Naive thymus-derived CD4-positive, alpha-beta T cell (primary cell): ENCODE measurements at regions not wholly inside any gene's neighbourhood (a gene's known extent, or its start where the extent isn't known, plus 50 kb on each side); places are given as distances from the start of the nearest gene placed in this dataset.

Experiments used
- ATAC-seq: fragments of 150-1000 bp; cut with Tn5 transposase; 2 replicates; pipeline ENCODE4 v1.10.0; 2021; ENCODE audit warnings: mild to moderate bottlenecking, moderate library complexity
- CTCF ChIA-PET: fragments of 350-600 bp; sonication (Branson Sonifier 250); formaldehyde crosslinking; loops from one replicate; lab custom pipeline; 2021; ENCODE audit warnings: antibody characterized with exemption; lab: Charles Lee
- POLR2A ChIA-PET: fragments of 350-600 bp; sonication (Branson Sonifier 250); formaldehyde crosslinking; loops from one replicate; lab custom pipeline; 2021; ENCODE audit warnings: antibody characterized with exemption, inconsistent platforms; lab: Charles Lee
- DNase-seq, 9 donors: peaks; one replicate each; pipeline versions ENCODE4 v3.0.0 to v3.0.0-alpha.2; 2020 to 2022; ENCODE audit warnings: mixed read lengths in 1 of 9
- H3K27ac ChIP-seq: one replicate; pipeline ENCODE4 v1.7.0; 2013; ENCODE audit warnings: mild to moderate bottlenecking, low read depth, low read length, moderate library complexity
- H3K27me3 ChIP-seq, 2 donors: one replicate each; pipeline ENCODE4 v1.7.0; 2013; ENCODE audit warnings: low read length in 2 of 2, mild to moderate bottlenecking in 2 of 2, moderate library complexity in 2 of 2; ENCODE audit not compliant: control insufficient read depth in 2 of 2, insufficient read depth in 2 of 2
- H3K36me3 ChIP-seq, 3 experiments: 1 replicate in 2 of 3; 2 replicates in 1 of 3; pipeline ENCODE4 v1.7.0; 2013; ENCODE audit warnings: low read length in 3 of 3, mild to moderate bottlenecking in 3 of 3, moderate library complexity in 1 of 3; ENCODE audit not compliant: insufficient read depth in 3 of 3, control insufficient read depth in 2 of 3
- H3K4me1 ChIP-seq, 2 donors: one replicate each; pipeline ENCODE4 v1.7.0; 2013; ENCODE audit warnings: low read length in 2 of 2, mild to moderate bottlenecking in 2 of 2, moderate library complexity in 1 of 2; ENCODE audit not compliant: control insufficient read depth in 2 of 2, insufficient read depth in 2 of 2
- H3K4me3 ChIP-seq: 2 replicates; pipeline ENCODE4 v1.7.0; 2013; ENCODE audit warnings: mild to moderate bottlenecking, low read length
- H3K9me3 ChIP-seq, 3 experiments: 1 replicate in 2 of 3; 2 replicates in 1 of 3; pipeline ENCODE4 v1.7.0; 2013; ENCODE audit warnings: low read length in 3 of 3; ENCODE audit not compliant: control insufficient read depth in 2 of 3
- H3K27ac Mint-ChIP-seq, 9 donors: one replicate each; pipeline ENCODE4 v1.8.0; 2020 to 2022; ENCODE audit warnings: mixed read lengths in 9 of 9, mild to moderate bottlenecking in 8 of 9, moderate library complexity in 5 of 9, inconsistent platforms in 2 of 9
- H3K27me3 Mint-ChIP-seq, 5 donors: one replicate each; pipeline ENCODE4 v1.8.0; 2021 to 2022; ENCODE audit warnings: mixed read lengths in 5 of 5, mild to moderate bottlenecking in 1 of 5
- H3K36me3 Mint-ChIP-seq, 5 donors: one replicate each; pipeline ENCODE4 v1.8.0; 2020 to 2022; ENCODE audit warnings: mixed read lengths in 5 of 5, mild to moderate bottlenecking in 3 of 5, inconsistent platforms in 1 of 5
- H3K4me1 Mint-ChIP-seq, 7 donors: one replicate each; pipeline ENCODE4 v1.8.0; 2020 to 2022; ENCODE audit warnings: mixed read lengths in 7 of 7, mild to moderate bottlenecking in 3 of 7, inconsistent platforms in 1 of 7
- H3K4me3 Mint-ChIP-seq, 10 donors: one replicate each; pipeline ENCODE4 v1.8.0; 2020 to 2022; ENCODE audit warnings: mild to moderate bottlenecking in 10 of 10, mixed read lengths in 10 of 10, moderate library complexity in 6 of 10, inconsistent platforms in 2 of 10
- H3K9me3 Mint-ChIP-seq, 11 donors: one replicate each; pipeline ENCODE4 v1.8.0; 2020 to 2022; ENCODE audit warnings: mixed read lengths in 11 of 11, mild to moderate bottlenecking in 4 of 11, inconsistent platforms in 1 of 11, moderate library complexity in 1 of 11
- intact Hi-C, 2 donors: fragments of 100-400 bp; cut with micrococcal nuclease; formaldehyde crosslinking; loops; one replicate each; pipeline ENCODE4 v1.15.1; 2023

GRCh38 chr4:28225689-28226353, 1365.2 kb downstream of the STIM2 start:
- no peaks in the 10 kb centered on the region for H3K4me1 Mint-ChIP-seq

GRCh38 chr4:28226962-28227361, 1366.3 kb downstream of the STIM2 start:
- no peaks in the 10 kb centered on the region for H3K36me3 Mint-ChIP-seq
- Histone ChIP-seq H3K36me3 (no peaks in the 10 kb centered on the region), H3K27ac (no peak overlapping the region), H3K27me3 (no peaks in the 10 kb centered on the region), H3K4me1 (no peaks in the 10 kb centered on the region), H3K9me3 (no peaks in the 10 kb centered on the region), H3K4me3 (no peak overlapping the region)
- peaks cover 0 to 14% (median 2%) of the 10 kb centered on the region in 11 donors for H3K9me3 Mint-ChIP-seq
- POLR2A ChIA-PET: no interaction called here
- no peak overlapping the region for H3K27ac Mint-ChIP-seq
- no peak overlapping the region for H3K4me3 Mint-ChIP-seq
- H3K27me3 Mint-ChIP-seq: no peaks in the 10 kb centered on the region
- ATAC-seq (no peak), DNase-seq (no peak)
- no peaks in the 10 kb centered on the region for H3K4me1 Mint-ChIP-seq
- CTCF ChIA-PET: no interaction called here
- intact Hi-C loops: no loop called here

More at GRCh38 chr4:28225689-28226353, 1365.2 kb downstream of the STIM2 start:
- H3K4me1 ChIP-seq: no peaks in the 10 kb centered on the region
- Mint-ChIP-seq H3K36me3 (no peaks in the 10 kb centered on the region), H3K27me3 (no peaks in the 10 kb centered on the region), H3K9me3 (peaks cover 0 to 19% (median 3%) of the 10 kb centered on the region in 11 donors), H3K4me3 (no peak overlapping the region), H3K27ac (no peak overlapping the region)
- no peak for ATAC-seq
- H3K27me3 ChIP-seq: no peaks in the 10 kb centered on the region
- no peak overlapping the region for H3K4me3 ChIP-seq
- H3K9me3 ChIP-seq: no peaks in the 10 kb centered on the region
- H3K27ac ChIP-seq: no peak overlapping the region
- no peaks in the 10 kb centered on the region for H3K36me3 ChIP-seq
- ChIA-PET POLR2A (no interaction called here), CTCF (no interaction called here)
- DNase-seq: no peak
- intact Hi-C loops: no loop called here

GRCh38 chr4:28227764-28228163, 1367.1 kb downstream of the STIM2 start:
- ChIA-PET CTCF (no interaction called here), POLR2A (no interaction called here)
- no peak overlapping the region for H3K27ac ChIP-seq
- ATAC-seq: no peak
- Mint-ChIP-seq H3K4me1 (no peaks in the 10 kb centered on the region), H3K27ac (no peak overlapping the region), H3K36me3 (no peaks in the 10 kb centered on the region), H3K27me3 (no peaks in the 10 kb centered on the region), H3K4me3 (no peak overlapping the region), H3K9me3 (peaks cover 0 to 11% (median 0%) of the 10 kb centered on the region in 11 donors)
- no peak for DNase-seq
- intact Hi-C loops: no loop called here
- H3K27me3 ChIP-seq: no peaks in the 10 kb centered on the region
- no peaks in the 10 kb centered on the region for H3K9me3 ChIP-seq
- H3K4me1 ChIP-seq: no peaks in the 10 kb centered on the region
- no peak overlapping the region for H3K4me3 ChIP-seq
- no peaks in the 10 kb centered on the region for H3K36me3 ChIP-seq

- H3K27ac ChIP-seq: no peak overlapping the region
- Mint-ChIP-seq H3K4me3 (no peak overlapping the region), H3K4me1 (no peaks in the 10 kb centered on the region), H3K36me3 (no peaks in the 10 kb centered on the region), H3K27ac (no peak overlapping the region), H3K9me3 (peaks cover 0 to 8% (median 3%) of the 10 kb centered on the region in 11 donors), H3K27me3 (no peaks in the 10 kb centered on the region)
- intact Hi-C loops: no loop called here
- no peaks in the 10 kb centered on the region for H3K4me1 ChIP-seq
- ATAC-seq (no peak), DNase-seq (no peak)
- no peaks in the 10 kb centered on the region for H3K36me3 ChIP-seq
- ChIA-PET POLR2A (no interaction called here), CTCF (no interaction called here)
- H3K4me3 ChIP-seq: no peak overlapping the region
- no peaks in the 10 kb centered on the region for H3K27me3 ChIP-seq
- no peaks in the 10 kb centered on the region for H3K9me3 ChIP-seq
Observed at GRCh38 chr4:28228561-28229491, 1368.2 kb downstream of the STIM2 start.

GRCh38 chr4:28232376-28232775, 1371.7 kb downstream of the STIM2 start:
- POLR2A ChIA-PET: no interaction called here
- H3K27ac ChIP-seq: no peak overlapping the region
- H3K27me3 Mint-ChIP-seq: no peaks in the 10 kb centered on the region
- intact Hi-C loops: no loop called here
- ATAC-seq (no peak), DNase-seq (no peak)
- no peaks in the 10 kb centered on the region for H3K9me3 ChIP-seq
- H3K4me3 ChIP-seq: no peak overlapping the region
- H3K36me3 ChIP-seq: no peaks in the 10 kb centered on the region
- no peaks in the 10 kb centered on the region for H3K36me3 Mint-ChIP-seq
- H3K4me1 ChIP-seq: no peaks in the 10 kb centered on the region
- H3K4me1 Mint-ChIP-seq: no peaks in the 10 kb centered on the region
- no peak overlapping the region for H3K27ac Mint-ChIP-seq
- H3K4me3 Mint-ChIP-seq: no peak overlapping the region
- CTCF ChIA-PET: no interaction called here
- H3K9me3 Mint-ChIP-seq: peaks cover 0 to 14% (median 2%) of the 10 kb centered on the region in 11 donors
- H3K27me3 ChIP-seq: no peaks in the 10 kb centered on the region

GRCh38 chr4:28232951-28233350, 1372.3 kb downstream of the STIM2 start:
- H3K27ac ChIP-seq: no peak overlapping the region
- intact Hi-C loops: no loop called here
- H3K36me3 ChIP-seq: no peaks in the 10 kb centered on the region
- no peaks in the 10 kb centered on the region for H3K4me1 Mint-ChIP-seq
- no peaks in the 10 kb centered on the region for H3K9me3 ChIP-seq
- H3K27me3 Mint-ChIP-seq: no peaks in the 10 kb centered on the region
- H3K27me3 ChIP-seq: no peaks in the 10 kb centered on the region
- ChIA-PET POLR2A (no interaction called here), CTCF (no interaction called here)
- ATAC-seq (no peak), DNase-seq (no peak)
- peaks cover 0 to 14% (median 2%) of the 10 kb centered on the region in 11 donors for H3K9me3 Mint-ChIP-seq
- no peaks in the 10 kb centered on the region for H3K4me1 ChIP-seq
- H3K4me3 ChIP-seq: no peak overlapping the region
- H3K36me3 Mint-ChIP-seq: no peaks in the 10 kb centered on the region
- no peak overlapping the region for H3K27ac Mint-ChIP-seq
- H3K4me3 Mint-ChIP-seq: no peak overlapping the region
